Upper lobe of left lung (tissue), 4 donors: ENCODE measurements at regions not wholly inside any gene's neighbourhood (a gene's known extent, or its start where the extent isn't known, plus 50 kb on each side); places are given as distances from the start of the nearest gene placed in this dataset.

Source experiments
- POLR2A ChIP-seq, 4 donors: fragments of 450-650 bp; IDR thresholded peaks; one replicate each; pipeline ENCODE4 v1.5.1; 2016 to 2017; ENCODE audit warnings: antibody characterized with exemption in 4 of 4, mild to moderate bottlenecking in 2 of 4
- TF ChIP-seq, protein P1 (sequence below), 6 experiments: fragments of 450-650 bp in 4 of 6; fragments of 200-600 bp in 2 of 6; sonication (generic) in 2 of 6; IDR thresholded peaks; one replicate each; pipeline ENCODE4 v1.5.1; 2016 to 2019; ENCODE audit warnings: antibody characterized with exemption in 6 of 6

DNA sequence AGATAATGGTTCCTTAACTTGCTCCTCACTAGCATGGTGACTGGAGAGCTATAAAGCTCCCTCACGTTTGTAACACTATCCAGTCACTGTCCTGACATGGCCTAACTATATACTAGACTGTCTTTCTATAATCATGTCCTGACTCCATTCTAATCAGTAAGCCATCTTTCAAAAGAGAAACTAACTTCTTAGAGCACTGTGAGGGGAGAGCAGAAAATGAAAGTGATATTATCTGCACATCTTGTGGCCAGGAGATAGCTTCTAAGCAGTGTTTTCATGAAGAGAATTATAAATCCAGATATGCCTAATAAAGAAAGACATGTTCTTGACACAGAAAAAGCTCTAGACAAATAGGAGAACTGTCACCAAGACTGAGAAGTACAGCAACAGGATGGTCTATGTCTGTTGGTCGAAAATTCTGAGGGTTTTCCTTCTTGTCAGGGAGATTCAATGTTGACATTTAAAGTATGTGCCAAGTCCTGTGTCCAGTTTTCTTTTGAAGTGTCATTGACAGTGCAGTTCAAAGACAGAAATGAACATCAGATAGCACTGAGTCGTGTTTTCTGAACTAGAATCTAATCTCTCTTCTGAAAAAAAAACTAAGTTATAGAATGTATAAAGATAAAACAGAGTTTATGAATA lies 230.6 kb upstream of the PEX5L start:
- TF ChIP-seq, protein P1, sequence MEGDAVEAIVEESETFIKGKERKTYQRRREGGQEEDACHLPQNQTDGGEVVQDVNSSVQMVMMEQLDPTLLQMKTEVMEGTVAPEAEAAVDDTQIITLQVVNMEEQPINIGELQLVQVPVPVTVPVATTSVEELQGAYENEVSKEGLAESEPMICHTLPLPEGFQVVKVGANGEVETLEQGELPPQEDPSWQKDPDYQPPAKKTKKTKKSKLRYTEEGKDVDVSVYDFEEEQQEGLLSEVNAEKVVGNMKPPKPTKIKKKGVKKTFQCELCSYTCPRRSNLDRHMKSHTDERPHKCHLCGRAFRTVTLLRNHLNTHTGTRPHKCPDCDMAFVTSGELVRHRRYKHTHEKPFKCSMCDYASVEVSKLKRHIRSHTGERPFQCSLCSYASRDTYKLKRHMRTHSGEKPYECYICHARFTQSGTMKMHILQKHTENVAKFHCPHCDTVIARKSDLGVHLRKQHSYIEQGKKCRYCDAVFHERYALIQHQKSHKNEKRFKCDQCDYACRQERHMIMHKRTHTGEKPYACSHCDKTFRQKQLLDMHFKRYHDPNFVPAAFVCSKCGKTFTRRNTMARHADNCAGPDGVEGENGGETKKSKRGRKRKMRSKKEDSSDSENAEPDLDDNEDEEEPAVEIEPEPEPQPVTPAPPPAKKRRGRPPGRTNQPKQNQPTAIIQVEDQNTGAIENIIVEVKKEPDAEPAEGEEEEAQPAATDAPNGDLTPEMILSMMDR (IDR thresholded peaks at IDR 0.05): no peak
- TF ChIP-seq POLR2A (IDR thresholded peaks at IDR 0.05): no peak
